H1 (cell line): ENCODE measurements at regions not wholly inside any gene's neighbourhood (a gene's known extent, or its start where the extent isn't known, plus 50 kb on each side); places are given as distances from the start of the nearest gene placed in this dataset.

Experiments
- BACH1 ChIP-seq: IDR thresholded peaks from 2 replicates; pipeline ENCODE4 v1.6.1; 2012; ENCODE audit warnings: low read length, improper control_type of control experiment
- TF ChIP-seq, protein P1 (sequence below), 3 experiments: IDR thresholded peaks; 1 replicate in 2 of 3; 2 replicates in 1 of 3; pipeline versions ENCODE4 v1.5.1 to v1.6.1; 2011; ENCODE audit warnings: low read length in 3 of 3, mild to moderate bottlenecking in 3 of 3, inconsistent platforms in 2 of 3, low read depth in 1 of 3, moderate library complexity in 1 of 3; ENCODE audit not compliant: insufficient read depth in 1 of 3; ENCODE audit errors: control extremely low read depth in 1 of 3

DNA sequence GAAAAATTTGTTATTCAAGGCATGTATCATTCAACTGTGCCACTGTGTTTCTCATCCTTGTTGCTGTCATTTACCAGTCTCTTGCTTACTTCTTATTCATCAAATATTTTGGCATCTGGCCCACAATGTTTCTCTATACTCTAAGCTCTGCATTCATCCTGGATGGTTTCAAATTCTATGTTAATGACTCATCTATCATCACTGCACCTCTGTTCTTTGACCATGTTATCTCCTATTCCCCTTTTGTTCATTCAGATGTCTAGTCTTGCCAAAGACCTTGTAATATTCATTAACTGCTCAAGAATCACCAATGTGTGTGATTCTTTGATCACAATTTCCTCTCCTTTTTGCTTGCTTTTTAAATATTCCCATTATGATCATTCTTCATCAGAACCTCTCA lies 54.6 kb upstream of the PRKACB start (continued):
- TF ChIP-seq, protein P1, sequence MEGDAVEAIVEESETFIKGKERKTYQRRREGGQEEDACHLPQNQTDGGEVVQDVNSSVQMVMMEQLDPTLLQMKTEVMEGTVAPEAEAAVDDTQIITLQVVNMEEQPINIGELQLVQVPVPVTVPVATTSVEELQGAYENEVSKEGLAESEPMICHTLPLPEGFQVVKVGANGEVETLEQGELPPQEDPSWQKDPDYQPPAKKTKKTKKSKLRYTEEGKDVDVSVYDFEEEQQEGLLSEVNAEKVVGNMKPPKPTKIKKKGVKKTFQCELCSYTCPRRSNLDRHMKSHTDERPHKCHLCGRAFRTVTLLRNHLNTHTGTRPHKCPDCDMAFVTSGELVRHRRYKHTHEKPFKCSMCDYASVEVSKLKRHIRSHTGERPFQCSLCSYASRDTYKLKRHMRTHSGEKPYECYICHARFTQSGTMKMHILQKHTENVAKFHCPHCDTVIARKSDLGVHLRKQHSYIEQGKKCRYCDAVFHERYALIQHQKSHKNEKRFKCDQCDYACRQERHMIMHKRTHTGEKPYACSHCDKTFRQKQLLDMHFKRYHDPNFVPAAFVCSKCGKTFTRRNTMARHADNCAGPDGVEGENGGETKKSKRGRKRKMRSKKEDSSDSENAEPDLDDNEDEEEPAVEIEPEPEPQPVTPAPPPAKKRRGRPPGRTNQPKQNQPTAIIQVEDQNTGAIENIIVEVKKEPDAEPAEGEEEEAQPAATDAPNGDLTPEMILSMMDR (IDR thresholded peaks at IDR 0.05; ENCODE audit: control extremely low read depth in 1 of 3, insufficient read depth in 1 of 3, low read depth in 1 of 3, low read length in 3 of 3) = no peak
- no peak for TF ChIP-seq BACH1
- TF ChIP-seq, all 59 proteins: peak for 0
